PFSK-1 (cell line): ENCODE measurements at regions not wholly inside any gene's neighbourhood (a gene's known extent, or its start where the extent isn't known, plus 50 kb on each side); places are given as distances from the start of the nearest gene placed in this dataset.

Experiments
- FOXP2 ChIP-seq: optimal IDR thresholded peaks from 2 replicates; pipeline ENCODE3; 2011; ENCODE audit warnings: borderline replicate concordance, control low read depth, inconsistent platforms; ENCODE audit not compliant: insufficient read depth; ENCODE audit errors: extremely low read length, extremely low read depth
- POLR2AphosphoS5 ChIP-seq: IDR thresholded peaks from 2 replicates; pipeline ENCODE4 v1.6.1; 2012; ENCODE audit warnings: low read depth, mild to moderate bottlenecking, control low read depth, low read length, moderate library complexity
- SIN3A ChIP-seq: IDR thresholded peaks from 2 replicates; pipeline ENCODE4 v1.6.1; 2012; ENCODE audit warnings: mild to moderate bottlenecking, low read length, moderate library complexity, borderline replicate concordance; ENCODE audit not compliant: insufficient read depth
- TAF1 ChIP-seq: IDR thresholded peaks from 2 replicates; pipeline ENCODE4 v1.6.1; 2012; ENCODE audit warnings: low read length, control low read depth, borderline replicate concordance; ENCODE audit not compliant: insufficient read depth
- TF ChIP-seq, protein P1 (sequence below), 2 experiments: IDR thresholded peaks; 2 replicates each; pipeline versions ENCODE4 v1.6.1 to v1.8.0; 2011 to 2012; ENCODE audit warnings: low read depth in 2 of 2, low read length in 2 of 2, control low read depth in 1 of 2, inconsistent platforms in 1 of 2, mild to moderate bottlenecking in 1 of 2, moderate library complexity in 1 of 2; ENCODE audit not compliant: insufficient read depth in 1 of 2

DNA sequence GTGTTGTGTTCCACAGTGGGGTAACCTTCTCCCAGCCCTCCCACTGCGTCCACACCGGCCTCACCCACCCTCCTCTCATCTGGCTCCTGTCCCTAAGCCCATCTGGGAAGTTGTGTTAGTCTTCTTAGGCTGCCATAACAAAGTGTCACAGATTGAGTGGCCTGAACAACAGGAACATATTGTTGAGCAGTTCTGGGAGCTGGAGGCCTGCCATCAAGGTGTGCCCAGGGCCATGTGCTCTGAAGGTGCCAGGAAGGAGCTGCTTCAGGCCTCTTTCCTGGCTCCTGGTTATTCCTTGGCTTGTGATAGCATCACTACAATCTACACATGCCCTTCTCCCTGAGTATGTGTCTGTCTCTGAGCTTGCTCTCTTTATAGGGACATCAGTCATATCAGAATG lies 327.6 kb upstream of the COBL start:
- TF ChIP-seq TAF1: no peak
- no peak for TF ChIP-seq FOXP2
- TF ChIP-seq, protein P1, sequence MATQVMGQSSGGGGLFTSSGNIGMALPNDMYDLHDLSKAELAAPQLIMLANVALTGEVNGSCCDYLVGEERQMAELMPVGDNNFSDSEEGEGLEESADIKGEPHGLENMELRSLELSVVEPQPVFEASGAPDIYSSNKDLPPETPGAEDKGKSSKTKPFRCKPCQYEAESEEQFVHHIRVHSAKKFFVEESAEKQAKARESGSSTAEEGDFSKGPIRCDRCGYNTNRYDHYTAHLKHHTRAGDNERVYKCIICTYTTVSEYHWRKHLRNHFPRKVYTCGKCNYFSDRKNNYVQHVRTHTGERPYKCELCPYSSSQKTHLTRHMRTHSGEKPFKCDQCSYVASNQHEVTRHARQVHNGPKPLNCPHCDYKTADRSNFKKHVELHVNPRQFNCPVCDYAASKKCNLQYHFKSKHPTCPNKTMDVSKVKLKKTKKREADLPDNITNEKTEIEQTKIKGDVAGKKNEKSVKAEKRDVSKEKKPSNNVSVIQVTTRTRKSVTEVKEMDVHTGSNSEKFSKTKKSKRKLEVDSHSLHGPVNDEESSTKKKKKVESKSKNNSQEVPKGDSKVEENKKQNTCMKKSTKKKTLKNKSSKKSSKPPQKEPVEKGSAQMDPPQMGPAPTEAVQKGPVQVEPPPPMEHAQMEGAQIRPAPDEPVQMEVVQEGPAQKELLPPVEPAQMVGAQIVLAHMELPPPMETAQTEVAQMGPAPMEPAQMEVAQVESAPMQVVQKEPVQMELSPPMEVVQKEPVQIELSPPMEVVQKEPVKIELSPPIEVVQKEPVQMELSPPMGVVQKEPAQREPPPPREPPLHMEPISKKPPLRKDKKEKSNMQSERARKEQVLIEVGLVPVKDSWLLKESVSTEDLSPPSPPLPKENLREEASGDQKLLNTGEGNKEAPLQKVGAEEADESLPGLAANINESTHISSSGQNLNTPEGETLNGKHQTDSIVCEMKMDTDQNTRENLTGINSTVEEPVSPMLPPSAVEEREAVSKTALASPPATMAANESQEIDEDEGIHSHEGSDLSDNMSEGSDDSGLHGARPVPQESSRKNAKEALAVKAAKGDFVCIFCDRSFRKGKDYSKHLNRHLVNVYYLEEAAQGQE (IDR thresholded peaks at IDR 0.05; ENCODE audit: insufficient read depth in 1 of 2, low read depth in 2 of 2, low read length in 2 of 2): no peak
- no peak for TF ChIP-seq POLR2AphosphoS5
- no peak for TF ChIP-seq SIN3A

DNA sequence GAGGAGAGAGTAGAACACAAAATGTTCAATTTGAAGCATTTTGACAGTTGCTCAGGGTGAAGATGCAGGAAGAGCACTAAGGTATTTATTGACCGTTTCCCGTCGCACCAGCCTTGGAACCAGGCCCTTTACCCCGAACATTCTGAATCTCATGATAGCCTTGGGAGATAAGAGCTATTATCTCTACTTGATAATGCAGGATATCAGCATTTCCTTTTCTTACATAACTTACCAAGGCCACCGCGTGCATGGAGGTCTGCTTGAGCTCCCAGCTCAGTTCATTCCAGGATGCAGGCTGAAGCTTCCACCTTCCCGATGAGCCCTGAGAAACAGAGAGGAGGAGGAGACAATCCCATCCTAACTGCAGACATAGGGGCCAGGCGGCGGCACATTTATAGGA lies 324.2 kb upstream of the COBL start:
- TF ChIP-seq TAF1 (no peak), POLR2AphosphoS5 (no peak), FOXP2 (no peak), SIN3A (no peak)
- TF ChIP-seq, protein P1 (IDR thresholded peaks at IDR 0.05; ENCODE audit: insufficient read depth in 1 of 2, low read depth in 2 of 2, low read length in 2 of 2): no peak

DNA sequence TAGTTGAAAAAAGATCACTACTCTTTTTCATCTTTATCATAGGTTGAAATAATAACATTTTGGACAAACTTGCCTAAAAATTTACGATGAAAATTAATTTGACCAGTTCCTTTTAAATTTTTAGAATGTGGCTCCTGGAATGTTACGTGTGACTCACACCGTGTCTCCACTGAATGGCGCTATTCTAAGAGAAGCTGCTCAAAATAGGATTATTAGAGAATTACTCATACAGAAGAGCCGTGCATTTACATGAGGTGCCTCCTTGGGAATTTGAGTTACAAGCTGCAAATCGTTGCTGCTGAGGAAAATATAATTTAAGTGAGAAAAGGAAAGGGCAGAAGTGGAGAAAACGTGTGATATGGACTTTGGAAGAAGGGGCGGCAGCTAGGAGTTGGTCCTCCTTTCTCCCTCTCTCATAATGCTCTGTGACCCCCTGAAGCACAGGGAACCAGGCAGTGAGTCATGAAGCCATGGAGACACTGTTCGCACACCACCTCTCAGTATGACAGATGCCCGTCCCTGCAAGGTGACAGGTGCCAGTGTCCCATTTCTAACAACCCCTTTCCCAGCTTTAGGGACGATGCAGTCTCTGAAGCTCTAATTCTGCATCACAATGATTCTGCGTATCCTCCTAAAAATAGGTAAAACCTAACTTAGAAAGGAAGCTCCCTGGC lies 323.2 kb upstream of the COBL start:
- TF ChIP-seq FOXP2 (no peak), TAF1 (no peak), SIN3A (no peak), POLR2AphosphoS5 (no peak)
- TF ChIP-seq, protein P1 (IDR thresholded peaks at IDR 0.05; ENCODE audit: insufficient read depth in 1 of 2, low read depth in 2 of 2, low read length in 2 of 2): no peak

DNA sequence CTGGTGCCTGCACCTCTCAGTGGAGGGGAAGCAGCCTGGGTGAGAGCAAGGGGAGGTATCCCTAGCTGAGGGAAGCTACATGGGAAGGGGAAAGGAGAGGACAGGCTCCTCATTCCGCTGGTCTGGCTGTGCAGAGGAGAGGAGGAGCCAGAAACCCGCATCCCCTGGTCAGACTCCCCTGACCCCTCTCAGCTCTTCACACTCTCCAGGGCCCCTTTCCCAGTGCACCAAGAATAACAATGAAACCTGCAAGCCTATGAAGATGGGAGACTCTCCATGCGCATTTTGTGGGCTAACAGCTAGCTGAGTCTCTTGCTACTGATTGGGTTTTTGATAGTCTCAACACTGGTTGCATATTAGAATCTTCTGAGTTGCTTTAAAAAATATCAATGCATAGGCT lies 319.9 kb upstream of the COBL start:
- TF ChIP-seq, protein P1 (IDR thresholded peaks at IDR 0.05; ENCODE audit: insufficient read depth in 1 of 2, low read depth in 2 of 2, low read length in 2 of 2): no peak

DNA sequence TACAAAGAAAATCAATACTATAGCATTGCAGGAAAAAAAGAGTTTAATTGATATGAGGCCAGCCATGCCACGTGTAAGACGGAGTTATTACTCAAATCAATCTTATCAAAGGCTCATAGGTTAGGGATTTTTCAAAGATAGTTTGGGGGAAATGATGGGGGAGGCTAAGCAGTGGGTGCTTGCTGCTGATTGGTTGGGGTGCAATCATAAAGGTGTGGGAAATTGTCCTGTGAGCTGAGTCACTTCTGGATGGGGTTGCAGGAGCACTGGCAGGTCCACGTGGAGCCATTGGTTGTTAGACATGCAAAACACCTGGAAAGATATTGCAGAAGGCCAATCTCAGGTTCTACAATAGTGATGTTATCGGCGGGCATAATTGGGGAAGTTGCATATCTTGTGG lies 319.2 kb upstream of the COBL start:
- TF ChIP-seq POLR2AphosphoS5 (no peak), TAF1 (no peak), FOXP2 (no peak), SIN3A (no peak)
- TF ChIP-seq, protein P1 (IDR thresholded peaks at IDR 0.05; ENCODE audit: insufficient read depth in 1 of 2, low read depth in 2 of 2, low read length in 2 of 2): no peak
